SH-SY5Y (cell line): ENCODE measurements at regions not wholly inside any gene's neighbourhood (a gene's known extent, or its start where the extent isn't known, plus 50 kb on each side); places are given as distances from the start of the nearest gene placed in this dataset.

ENCODE experiments used
- GATA2 ChIP-seq: IDR thresholded peaks from 2 replicates; pipeline ENCODE4 v1.6.1; 2011; ENCODE audit warnings: mild to moderate bottlenecking, low read depth, low read length
- GATA3 ChIP-seq: IDR thresholded peaks from 2 replicates; pipeline ENCODE4 v1.6.1; 2011; ENCODE audit warnings: low read depth, mild to moderate bottlenecking, low read length, moderate library complexity

DNA sequence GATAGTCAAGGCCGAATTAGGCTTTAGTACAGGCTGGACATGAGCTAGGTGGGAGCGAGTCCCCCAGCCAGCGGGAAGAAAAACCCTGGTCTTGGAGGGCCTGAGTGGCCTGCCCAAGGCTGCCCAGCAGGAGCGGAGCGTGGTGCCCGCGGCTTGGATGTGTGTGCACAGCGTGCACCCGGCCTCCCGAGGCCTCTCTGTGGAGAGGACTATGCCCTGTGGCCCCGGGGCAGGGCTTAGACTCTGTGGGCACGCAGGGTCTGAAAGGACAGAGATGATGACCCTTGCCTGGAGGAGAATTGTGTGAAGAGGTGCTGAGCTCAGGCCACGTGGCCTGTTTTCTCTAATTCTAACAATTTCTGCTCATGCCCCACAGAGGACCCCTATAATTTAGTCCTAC, 124.6 kb upstream of the IQSEC1 start:
- TF ChIP-seq GATA2 (no peak), GATA3 (no peak)
